CD4-positive, alpha-beta T cell treated with Interferon alpha-2 for 1 hour (primary cell): ENCODE measurements at regions not wholly inside any gene's neighbourhood (a gene's known extent, or its start where the extent isn't known, plus 50 kb on each side); places are given as distances from the start of the nearest gene placed in this dataset.

ENCODE experiments used
- DNase-seq, 2 donors: peaks; one replicate each; pipeline ENCODE4 v3.0.0-alpha.2; 2020 to 2022

GRCh38 chr5:8399471-8399870, 530.5 kb downstream of the MTRR start:
- DNase-seq: no peak

GRCh38 chr5:8408258-8408657, 539.3 kb downstream of the MTRR start:
- no peak for DNase-seq

GRCh38 chr5:8410618-8411017, 541.7 kb downstream of the MTRR start:
- DNase-seq: no peak

GRCh38 chr5:8413975-8414374, 545.0 kb downstream of the MTRR start:
- DNase-seq: no peak

- DNase-seq: no peak
Observed at GRCh38 chr5:8417316-8418048, 548.5 kb downstream of the MTRR start.

- no peak for DNase-seq
Observed at GRCh38 chr5:8418049-8418426, 549.1 kb downstream of the MTRR start.

GRCh38 chr5:8429778-8430758, 561.1 kb downstream of the MTRR start:
- no peak for DNase-seq

GRCh38 chr5:8434501-8434900, 565.6 kb downstream of the MTRR start:
- no peak for DNase-seq

- no peak for DNase-seq
Observed at GRCh38 chr5:8436924-8437323, 568.0 kb downstream of the MTRR start.

GRCh38 chr5:8445139-8445538, 576.2 kb downstream of the MTRR start:
- no peak for DNase-seq

- no peak for DNase-seq
Observed at GRCh38 chr5:8446179-8446578, 577.2 kb downstream of the MTRR start.

- peak in 1 of 2 donors; percentile 0 for DNase-seq
Observed at GRCh38 chr5:8456846-8457186, 587.9 kb downstream of the MTRR start.

GRCh38 chr5:8457187-8458037, 588.5 kb downstream of the MTRR start:
- peak; percentile 85 to 90 for DNase-seq

GRCh38 chr5:8458038-8458383, 589.1 kb downstream of the MTRR start:
- DNase-seq: peak in 1 of 2 donors; percentile 1

GRCh38 chr5:8461543-8461942, 592.6 kb downstream of the MTRR start:
- no peak for DNase-seq

- no peak for DNase-seq
Observed at GRCh38 chr5:8462565-8462964, 593.6 kb downstream of the MTRR start.

GRCh38 chr5:8470489-8470888, 601.5 kb downstream of the MTRR start:
- no peak for DNase-seq

- no peak for DNase-seq
Observed at GRCh38 chr5:8471581-8471980, 602.6 kb downstream of the MTRR start.

- DNase-seq: no peak
Observed at GRCh38 chr5:8473016-8473415, 604.1 kb downstream of the MTRR start.

GRCh38 chr5:8473827-8474568, 605.0 kb downstream of the MTRR start:
- DNase-seq: no peak

- DNase-seq: no peak
Observed at GRCh38 chr5:8474569-8474930, 605.6 kb downstream of the MTRR start.

- DNase-seq: no peak
Observed at GRCh38 chr5:8478326-8478725, 609.4 kb downstream of the MTRR start.

GRCh38 chr5:8481007-8481406, 612.1 kb downstream of the MTRR start:
- no peak for DNase-seq
